HepG2 (cell line): ENCODE measurements at regions not wholly inside any gene's neighbourhood (a gene's known extent, or its start where the extent isn't known, plus 50 kb on each side); places are given as distances from the start of the nearest gene placed in this dataset.

Experiments used
- ATAC-seq: fragments of 200-7000 bp; cut with Tn5 transposase; 3 replicates; pipeline ENCODE4 v1.9.1; 2020; ENCODE audit warnings: mild to moderate bottlenecking, moderate library complexity
- BruUV-seq: library from RNA; stranded (reverse); fragments of 400-500 nt; replicated peaks from 2 replicates; lab custom pipeline; 2021; lab: Mats Ljungman, UMichigan
- CTCF ChIA-PET: fragments of 300-600 bp; formaldehyde crosslinking; extraction: SDS; loops from one replicate; lab custom pipeline; 2021; ENCODE audit warnings: low total read pairs, inconsistent platforms, low intra/inter-chr PET ratio; lab: Yijun Ruan, JAX
- POLR2A ChIA-PET: fragments of 350-600 bp; sonication (Branson Sonifier 250); formaldehyde crosslinking; loops from one replicate; lab custom pipeline; 2020; ENCODE audit warnings: antibody characterized with exemption, inconsistent platforms; lab: Yijun Ruan, JAX
- DNase-seq: peaks from one replicate; pipeline ENCODE4 v3.0.0-alpha.2; 2015; ENCODE audit warnings: low spot score
- FAIRE-seq: peaks from 3 replicates; lab custom pipeline; 2011; peaks lifted over from hg19 to GRCh38; lab: Jason Lieb, UNC
- H2AFZ ChIP-seq: one replicate; pipeline ENCODE4 v1.6.1; 2011; ENCODE audit warnings: low read length, inconsistent platforms
- H3K27ac ChIP-seq: fragments of 300-600 bp; 3 replicates; pipeline ENCODE4 v1.8.0; 2011; ENCODE audit warnings: mixed run types, mild to moderate bottlenecking, mixed read lengths, low read length, inconsistent platforms; ENCODE audit not compliant: insufficient read depth; ENCODE audit errors: extremely low read length
- H3K27me3 ChIP-seq, 2 experiments: fragments of 200-600 bp in 1 of 2; 2 replicates in 1 of 2; 3 replicates in 1 of 2; pipeline versions ENCODE4 v1.6.0 to v1.8.0; 2011; ENCODE audit warnings: low read length in 2 of 2, mild to moderate bottlenecking in 2 of 2, moderate library complexity in 2 of 2, inconsistent platforms in 1 of 2; ENCODE audit not compliant: insufficient read depth in 2 of 2, control insufficient read depth in 1 of 2
- H3K36me3 ChIP-seq, 2 experiments: fragments of 200-600 bp in 1 of 2; replicated peaks in 1 of 2; 2 replicates in 1 of 2; 3 replicates in 1 of 2; pipeline versions ENCODE4 v1.5.1 to v1.8.0; 2011; ENCODE audit warnings: low read length in 2 of 2, inconsistent platforms in 1 of 2; ENCODE audit not compliant: insufficient read depth in 2 of 2, control insufficient read depth in 1 of 2
- H3K4me1 ChIP-seq: 2 replicates; pipeline ENCODE4 v1.5.1; 2012; ENCODE audit warnings: low read length, inconsistent platforms; ENCODE audit not compliant: insufficient read depth
- H3K4me2 ChIP-seq: 2 replicates; pipeline ENCODE4 v1.6.0; 2011; ENCODE audit warnings: low read depth, low read length, inconsistent platforms
- H3K4me3 ChIP-seq, 3 experiments: fragments of 200-600 bp in 1 of 3; sonication (generic), shearing (Covaris generic) in 1 of 3; replicated peaks in 1 of 3; 2 replicates each; pipeline ENCODE4 v1.5.1; 2011 to 2016; ENCODE audit warnings: low read length in 3 of 3, inconsistent platforms in 2 of 3, low read depth in 2 of 3, mild to moderate bottlenecking in 2 of 3, control low read depth in 1 of 3, mixed read lengths in 1 of 3; ENCODE audit not compliant: insufficient read depth in 1 of 3
- H3K79me2 ChIP-seq: one replicate; pipeline ENCODE4 v1.6.1; 2011; ENCODE audit warnings: low read length, inconsistent platforms; ENCODE audit not compliant: insufficient read depth
- H3K9ac ChIP-seq: 2 replicates; pipeline ENCODE4 v1.6.0; 2011; ENCODE audit warnings: mild to moderate bottlenecking, low read depth, low read length, inconsistent platforms; ENCODE audit not compliant: insufficient read depth
- H3K9me3 ChIP-seq: 2 replicates; pipeline ENCODE4 v1.5.1; 2012; ENCODE audit warnings: mild to moderate bottlenecking, low read length
- H4K20me1 ChIP-seq: 2 replicates; pipeline ENCODE4 v1.6.0; 2011; ENCODE audit warnings: inconsistent platforms, mild to moderate bottlenecking, low read length, moderate library complexity; ENCODE audit not compliant: insufficient read depth
- GLI4 ChIP-seq: sonication (generic); formaldehyde crosslinking; IDR thresholded peaks from 2 replicates; pipeline ENCODE4 v1.5.1; 2020; ENCODE audit warnings: missing genetic modification reagents, mild to moderate bottlenecking, moderate library complexity, borderline replicate concordance
- GZF1 ChIP-seq: sonication (generic); formaldehyde crosslinking; IDR thresholded peaks from 2 replicates; pipeline ENCODE4 v1.5.1; 2020; ENCODE audit warnings: mild to moderate bottlenecking, missing genetic modification reagents
- HNRNPLL ChIP-seq: fragments of 200-400 bp; formaldehyde crosslinking; IDR thresholded peaks from 2 replicates; pipeline ENCODE4 v1.6.1; 2017; ENCODE audit warnings: mild to moderate bottlenecking, low read depth, low read length; ENCODE audit not compliant: poor library complexity, severe bottlenecking
- POGZ ChIP-seq: sonication (generic); formaldehyde crosslinking; IDR thresholded peaks from 2 replicates; pipeline ENCODE4 v1.4.0; 2020; ENCODE audit warnings: mild to moderate bottlenecking, missing genetic modification reagents
- SRSF1 ChIP-seq: fragments of 200-400 bp; formaldehyde crosslinking; optimal IDR thresholded peaks from 2 replicates; pipeline ENCODE3; 2017; ENCODE audit warnings: mild to moderate bottlenecking, low read depth, low read length, moderate library complexity
- ZFYVE20 ChIP-seq: sonication (generic); formaldehyde crosslinking; IDR thresholded peaks from 2 replicates; pipeline ENCODE4 v1.8.0; 2023; ENCODE audit warnings: low read depth, mild to moderate bottlenecking, moderate library complexity, missing genetic modification reagents, borderline replicate concordance
- ZKSCAN1 ChIP-seq: fragments of 150-350 bp; IDR thresholded peaks from 2 replicates; pipeline ENCODE4 v1.6.1; 2014; ENCODE audit warnings: low read length
- ZNF547 ChIP-seq: sonication (generic); formaldehyde crosslinking; IDR thresholded peaks from 2 replicates; pipeline ENCODE4 v1.5.1; 2020; ENCODE audit warnings: mild to moderate bottlenecking, missing genetic modification reagents
- ZNF816 ChIP-seq: sonication (generic); formaldehyde crosslinking; IDR thresholded peaks from 2 replicates; pipeline ENCODE4 v1.8.0; 2022; ENCODE audit warnings: missing genetic modification reagents, mild to moderate bottlenecking, borderline replicate concordance
- ZZZ3 ChIP-seq: sonication (generic); formaldehyde crosslinking; IDR thresholded peaks from 2 replicates; pipeline ENCODE4 v1.4.0; 2020; ENCODE audit warnings: missing genetic modification reagents, mild to moderate bottlenecking, borderline replicate concordance
- WGBS: methylation state at CpG from one replicate; pipeline ENCODE4 v1.1.6; 2017; ENCODE audit warnings: low lambda C conversion rate; 5-methylcytosine and 5-hydroxymethylcytosine counted together
- in situ Hi-C: cut with HindIII; loops from 2 replicates; pipeline ENCODE4 v1.10.0; 2017; ENCODE audit warnings: low pct_unique_long_range_greater_than_20kb; ENCODE audit not compliant: extremely low pct_ligation_motif_present
- intact Hi-C: fragments of 100-400 bp; cut with micrococcal nuclease; formaldehyde crosslinking; loops from one replicate; pipeline ENCODE4 v1.10.0; 2022; ENCODE audit not compliant: unreplicated experiment
- TF ChIP-seq, protein P1 (sequence below): fragments of 450-650 bp; IDR thresholded peaks from 2 replicates; pipeline ENCODE4 v1.6.1; 2016

DNA sequence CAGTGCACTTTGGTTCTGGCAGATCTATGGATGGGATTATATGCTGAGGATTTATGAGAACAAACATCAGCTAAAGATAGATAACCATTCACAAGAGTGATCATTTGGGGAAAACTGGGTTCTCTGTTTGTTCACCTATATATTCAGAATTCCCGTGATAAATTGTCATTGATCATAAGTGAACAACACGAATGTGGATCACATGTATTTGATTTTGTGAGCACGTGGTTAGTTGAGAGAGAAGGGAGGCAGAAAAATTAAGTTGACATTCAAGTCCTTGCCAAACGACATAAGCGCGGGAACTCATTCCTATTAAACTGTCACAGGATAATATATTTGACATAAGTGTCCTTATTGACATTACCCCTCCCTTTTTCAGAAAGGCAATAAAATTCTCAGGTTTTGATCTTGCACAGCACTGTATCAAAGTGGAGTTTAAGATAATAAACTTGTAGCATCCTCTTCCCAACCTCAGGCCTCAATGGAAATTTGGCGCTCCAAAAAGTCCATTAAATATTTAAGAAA is 64.9 kb upstream of the MYO3A start:
- TF ChIP-seq, protein P1, sequence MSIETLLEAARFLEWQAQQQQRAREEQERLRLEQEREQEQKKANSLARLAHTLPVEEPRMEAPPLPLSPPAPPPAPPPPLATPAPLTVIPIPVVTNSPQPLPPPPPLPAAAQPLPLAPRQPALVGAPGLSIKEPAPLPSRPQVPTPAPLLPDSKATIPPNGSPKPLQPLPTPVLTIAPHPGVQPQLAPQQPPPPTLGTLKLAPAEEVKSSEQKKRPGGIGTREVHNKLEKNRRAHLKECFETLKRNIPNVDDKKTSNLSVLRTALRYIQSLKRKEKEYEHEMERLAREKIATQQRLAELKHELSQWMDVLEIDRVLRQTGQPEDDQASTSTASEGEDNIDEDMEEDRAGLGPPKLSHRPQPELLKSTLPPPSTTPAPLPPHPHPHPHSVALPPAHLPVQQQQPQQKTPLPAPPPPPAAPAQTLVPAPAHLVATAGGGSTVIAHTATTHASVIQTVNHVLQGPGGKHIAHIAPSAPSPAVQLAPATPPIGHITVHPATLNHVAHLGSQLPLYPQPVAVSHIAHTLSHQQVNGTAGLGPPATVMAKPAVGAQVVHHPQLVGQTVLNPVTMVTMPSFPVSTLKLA, result peak; percentile 93
- no peak for TF ChIP-seq GLI4 (CRISPR knock-in tag)
- no peak overlapping the region for H2AFZ ChIP-seq
- POLR2A ChIA-PET, result no interaction called here
- in situ Hi-C loops, result no loop called here
- no peaks in the 10 kb centered on the region for H3K36me3 ChIP-seq
- H3K79me2 ChIP-seq, result no peaks in the 10 kb centered on the region
- no peak for FAIRE-seq
- H3K4me1 ChIP-seq, result no peaks in the 10 kb centered on the region
- no peak for DNase-seq
- intact Hi-C loops, result no loop called here
- no peak overlapping the region for H3K27ac ChIP-seq
- no peaks in the 10 kb centered on the region for H4K20me1 ChIP-seq
- WGBS, result 48% methylated on average over 7 of the region's 7 CpGs
- H3K9ac ChIP-seq, result no peak overlapping the region
- CTCF ChIA-PET, result no interaction called here
- H3K4me3 ChIP-seq, result no peak overlapping the region
- no peaks in the 10 kb centered on the region for H3K9me3 ChIP-seq
- no peak for ATAC-seq
- no peak overlapping the region for H3K4me2 ChIP-seq
- no TSS peak for BruUV-seq
- H3K27me3 ChIP-seq, result no peaks in the 10 kb centered on the region; a peak in 1 of 5 replicates

- in situ Hi-C loops, result loop anchor here (5.0 kb wide), 1 partner anchor 403 kb away; no protein-coding TSS in a partner anchor
- no peak for TF ChIP-seq GZF1 (CRISPR knock-in tag)
- TF ChIP-seq ZZZ3 (CRISPR knock-in tag), result no peak
- TF ChIP-seq ZKSCAN1, result no peak
- no peak for TF ChIP-seq ZFYVE20 (CRISPR knock-in tag)
- TF ChIP-seq POGZ (CRISPR knock-in tag), result no peak
- TF ChIP-seq HNRNPLL, result no peak
- TF ChIP-seq SRSF1, result no peak
- TF ChIP-seq ZNF816, result no peak
- TF ChIP-seq ZNF547, result no peak
- no peak overlapping the region for H3K4me2 ChIP-seq
- CTCF ChIA-PET, result no interaction called here
- no peaks in the 10 kb centered on the region; a peak in 1 of 5 replicates for H3K27me3 ChIP-seq
- no peaks in the 10 kb centered on the region for H3K9me3 ChIP-seq
- POLR2A ChIA-PET, result no interaction called here
- BruUV-seq, result no TSS peak
- ATAC-seq (no peak), FAIRE-seq (no peak), DNase-seq (no peak)
- intact Hi-C loops, result no loop called here
- H2AFZ ChIP-seq, result no peak overlapping the region
- no peak overlapping the region for H3K9ac ChIP-seq
- no peaks in the 10 kb centered on the region for H3K4me1 ChIP-seq
- H3K4me3 ChIP-seq, result no peak overlapping the region
- WGBS, result 0% methylated on average over 2 of the region's 3 CpGs
- no peaks in the 10 kb centered on the region for H3K36me3 ChIP-seq
- no peaks in the 10 kb centered on the region for H4K20me1 ChIP-seq
- no peaks in the 10 kb centered on the region for H3K79me2 ChIP-seq
- no peak overlapping the region for H3K27ac ChIP-seq
These were observed 64.4 kb upstream of the MYO3A start for GRCh38 chr10:25869609-25870008.
